ENCODE measurements at regions not wholly inside any gene's neighbourhood (a gene's known extent, or its start where the extent isn't known, plus 50 kb on each side); places are given as distances from the start of the nearest gene placed in this dataset.

DNA sequence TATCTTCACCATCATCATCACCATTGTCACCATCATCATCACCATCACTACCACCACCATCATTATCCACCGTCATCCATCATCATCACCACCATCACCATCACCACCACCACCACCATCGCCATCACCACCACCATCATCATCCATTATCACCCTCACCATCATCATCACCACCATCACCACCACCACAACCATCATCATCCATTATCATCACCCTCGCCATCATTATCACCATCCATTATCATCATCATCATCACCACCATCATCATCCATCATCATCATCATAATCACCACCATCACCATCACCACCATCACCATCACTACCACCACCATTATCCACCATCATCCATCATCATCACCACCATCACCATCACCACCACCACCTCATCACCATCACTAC, 95.6 kb downstream of the C16orf95 start:
- DNase-seq = no peak

DNA sequence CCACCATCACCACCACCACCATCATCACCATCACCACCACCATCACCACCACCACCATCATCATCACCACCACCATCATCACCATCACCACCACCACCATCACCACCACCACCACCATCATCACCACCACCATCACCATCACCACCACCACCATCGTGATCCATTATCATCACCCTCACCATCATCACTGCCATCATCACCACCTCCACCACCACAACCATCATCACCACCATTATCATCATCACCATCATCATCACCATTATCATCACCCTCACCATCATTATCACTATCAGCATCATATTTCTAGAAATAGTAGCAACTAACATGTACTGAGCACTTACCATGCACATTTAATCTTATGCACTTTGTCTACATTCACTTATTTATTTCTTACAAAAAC, 94.9 kb downstream of the C16orf95 start:
- DNase-seq = no peak

DNA sequence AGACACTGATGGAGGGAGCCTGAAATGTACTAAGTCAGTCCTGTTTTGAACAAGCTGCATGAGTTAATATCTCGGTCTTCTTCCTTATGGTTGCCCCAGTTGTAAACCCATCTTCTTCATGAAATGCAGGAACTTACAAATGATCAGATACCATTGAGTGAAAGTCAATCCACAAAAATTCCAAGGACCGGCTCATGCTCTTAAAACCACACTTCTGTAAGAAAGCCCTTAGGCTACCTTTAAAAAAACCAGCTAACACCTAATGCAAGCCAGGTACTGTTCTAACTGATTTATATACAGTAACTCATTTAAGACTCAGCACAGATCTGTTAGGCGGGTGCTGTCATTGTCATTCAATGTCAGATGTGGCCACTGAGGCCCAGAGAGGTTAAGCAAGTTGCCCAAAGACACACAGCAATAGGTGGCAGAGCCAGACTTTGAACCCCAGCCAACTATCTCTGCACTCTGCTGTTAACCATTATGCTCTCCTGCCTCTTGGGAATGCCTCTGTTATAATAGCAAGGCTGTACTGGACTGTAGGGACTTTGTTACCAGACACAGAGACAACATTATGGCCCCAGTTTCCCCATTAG, 93.4 kb downstream of the C16orf95 start:
- no peak for DNase-seq

DNA sequence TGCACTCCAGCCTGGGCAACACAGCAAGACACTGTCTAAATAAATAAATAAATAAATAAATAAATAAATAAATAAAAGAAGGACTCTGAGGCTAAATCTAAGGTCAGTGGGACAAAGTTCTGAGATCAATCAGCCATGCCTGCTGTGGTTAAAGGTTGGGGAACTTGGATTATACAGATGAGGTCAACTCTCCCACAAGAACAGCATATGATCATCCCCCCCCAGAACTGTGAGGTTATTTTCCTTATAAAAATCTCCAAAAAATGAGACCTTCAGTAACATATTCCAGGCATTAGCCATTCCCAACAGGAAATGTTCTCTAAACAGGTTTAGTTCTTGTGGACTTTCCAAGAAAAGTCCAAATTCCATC, 90.3 kb downstream of the C16orf95 start:
- DNase-seq = no peak

DNA sequence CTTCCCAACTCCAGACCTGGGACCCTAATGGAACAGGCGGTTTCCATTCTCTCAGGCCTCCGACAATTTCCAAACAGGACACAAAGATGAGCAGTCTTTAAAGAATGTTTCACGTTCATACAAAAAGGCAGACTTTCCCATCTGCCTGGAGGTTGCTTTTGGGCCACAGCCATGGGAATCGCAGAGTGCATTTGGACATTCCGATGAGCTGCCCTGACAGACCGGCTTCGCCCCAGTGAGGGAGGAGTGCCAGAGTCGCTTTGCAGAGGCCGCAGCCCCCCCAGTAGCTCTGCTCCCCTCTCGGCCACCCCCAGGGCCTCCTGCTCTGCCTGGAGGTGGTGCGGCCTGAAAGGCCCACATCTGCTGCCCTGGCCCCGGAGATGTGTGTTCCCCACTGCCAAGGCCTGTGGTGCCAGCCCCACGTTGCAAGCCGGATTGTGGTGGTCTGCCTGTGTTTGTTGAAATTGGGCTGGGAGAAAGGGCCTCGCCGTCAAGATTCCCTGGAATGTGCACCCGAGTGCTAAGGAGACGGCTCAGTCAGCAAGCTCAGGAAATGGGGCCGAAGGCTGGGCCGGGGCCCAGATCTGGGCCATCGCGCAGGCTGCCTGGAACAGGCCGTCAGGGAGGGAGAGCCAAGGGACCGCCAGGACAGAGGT, 89.8 kb downstream of the C16orf95 start:
- no peak for DNase-seq

DNA sequence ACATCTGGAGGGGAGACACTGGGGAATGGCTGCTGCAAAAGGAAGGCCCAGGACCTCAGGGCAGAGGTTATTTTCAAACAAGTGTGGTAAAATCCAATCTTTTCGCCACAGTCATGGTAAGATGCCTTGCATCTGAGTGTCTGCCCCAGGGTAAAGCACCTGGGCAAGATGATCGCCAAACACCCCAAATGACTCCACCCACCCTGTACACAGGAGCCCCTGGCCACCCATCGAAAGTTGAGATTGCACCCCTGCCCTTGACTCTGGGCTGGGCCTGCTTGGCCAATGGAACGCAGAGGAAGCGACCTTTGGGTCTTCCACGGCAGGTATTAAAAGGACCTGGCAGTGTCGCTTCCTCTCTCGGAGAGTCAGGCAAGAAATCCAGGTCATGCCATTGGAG, 88.8 kb downstream of the C16orf95 start:
- no peak for DNase-seq

DNA sequence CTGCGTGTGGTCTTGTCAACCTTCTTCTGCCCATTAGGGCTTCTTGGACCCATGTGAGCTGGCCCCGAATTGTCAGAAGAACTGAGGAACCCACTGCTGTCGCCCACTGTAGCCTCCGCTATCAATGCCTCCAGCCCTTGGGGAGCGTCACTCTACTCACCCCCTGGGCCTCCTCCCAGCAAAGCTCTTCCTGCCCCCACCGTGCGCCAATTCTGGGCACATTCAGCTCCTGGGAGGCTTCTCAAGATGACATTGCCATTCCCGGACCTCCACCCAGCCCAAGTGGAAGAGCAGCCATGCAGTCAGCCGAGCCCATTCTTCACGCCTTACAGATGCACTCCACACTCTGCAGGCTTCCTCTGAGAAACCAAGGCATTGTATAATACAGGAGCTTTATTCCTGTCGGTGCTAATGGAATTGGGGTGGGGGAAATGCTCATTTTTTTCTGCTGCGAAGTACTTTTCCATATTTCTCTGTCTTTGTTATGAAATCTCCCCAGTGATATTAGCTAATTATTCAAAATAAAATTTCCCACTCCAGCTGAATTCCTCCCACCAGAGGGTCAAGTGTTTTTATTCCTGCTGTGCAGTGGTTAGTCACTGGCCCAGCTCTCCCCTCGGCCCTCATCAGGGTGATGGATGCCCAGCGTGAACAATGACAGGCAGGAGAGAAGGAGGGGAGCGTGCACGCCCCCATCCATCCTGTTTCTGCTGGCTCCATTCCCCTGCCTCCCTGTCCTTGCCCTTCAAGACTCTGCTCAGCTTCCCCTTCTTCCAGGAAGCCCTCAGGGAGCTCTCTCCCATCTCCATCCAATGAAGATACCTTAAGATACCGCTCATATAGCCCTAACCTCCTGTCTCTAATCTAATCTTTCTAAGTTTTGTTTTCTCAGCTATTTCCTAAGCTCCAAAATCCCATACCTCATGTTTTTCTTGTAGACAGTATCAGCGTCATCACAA, 87.7 kb downstream of the C16orf95 start:
- no peak for DNase-seq

DNA sequence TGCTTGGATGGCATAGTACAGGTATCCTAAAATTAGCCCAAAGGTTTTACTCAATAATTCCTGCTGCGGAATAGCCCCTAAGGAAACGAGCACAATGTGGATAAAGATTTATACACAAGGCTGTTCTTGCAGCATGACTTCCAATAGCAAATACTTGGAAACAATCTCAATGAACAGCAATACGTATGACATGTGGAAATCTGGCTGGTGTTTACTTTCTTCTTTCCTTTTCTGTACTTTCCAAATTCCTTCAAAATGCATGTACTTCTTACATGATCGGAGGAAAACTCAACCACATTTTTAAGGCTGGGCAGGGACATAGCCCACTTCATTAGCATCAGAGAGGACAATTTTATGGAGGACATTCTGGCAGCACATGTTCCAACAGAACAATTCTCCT, 86.6 kb downstream of the C16orf95 start:
- no peak for DNase-seq

DNA sequence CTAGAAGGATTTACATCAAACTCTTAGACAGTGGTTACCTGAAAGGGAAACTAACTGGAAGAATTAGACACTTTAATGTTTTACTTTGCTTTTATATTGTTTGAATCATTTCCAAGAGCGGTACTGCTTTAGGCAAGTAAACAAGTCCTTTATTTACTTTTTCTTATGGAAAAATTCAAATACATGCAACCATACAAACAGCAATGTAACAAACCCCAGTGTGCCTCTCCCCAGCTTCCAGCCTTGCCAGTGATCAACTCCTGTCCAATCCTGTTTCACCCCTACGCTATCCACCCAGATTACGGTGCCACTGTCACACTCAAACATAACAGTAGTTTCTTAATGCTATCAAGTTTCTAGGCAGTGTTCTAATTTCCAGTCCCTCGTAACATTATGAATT, 85.9 kb downstream of the C16orf95 start:
- no peak for DNase-seq

DNA sequence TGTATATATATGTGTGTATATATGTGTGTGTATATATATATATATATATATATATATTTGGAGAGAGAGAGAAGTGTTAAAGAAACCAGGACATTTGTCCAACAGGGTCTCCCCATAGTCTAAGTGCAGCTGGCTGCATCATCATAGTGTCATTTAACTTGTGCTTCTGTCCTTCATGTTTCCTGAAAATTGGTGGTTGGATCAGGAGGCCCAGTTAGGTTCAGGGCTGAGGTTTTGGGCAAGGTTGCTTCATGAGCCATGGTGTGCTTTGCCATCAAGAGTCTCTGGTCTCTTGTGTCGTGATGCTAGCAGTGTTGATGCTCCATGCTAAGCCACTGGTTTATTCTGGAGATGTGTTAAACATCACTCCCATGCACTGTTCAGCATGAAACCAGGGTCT, 85.3 kb downstream of the C16orf95 start:
- no peak for DNase-seq

DNA sequence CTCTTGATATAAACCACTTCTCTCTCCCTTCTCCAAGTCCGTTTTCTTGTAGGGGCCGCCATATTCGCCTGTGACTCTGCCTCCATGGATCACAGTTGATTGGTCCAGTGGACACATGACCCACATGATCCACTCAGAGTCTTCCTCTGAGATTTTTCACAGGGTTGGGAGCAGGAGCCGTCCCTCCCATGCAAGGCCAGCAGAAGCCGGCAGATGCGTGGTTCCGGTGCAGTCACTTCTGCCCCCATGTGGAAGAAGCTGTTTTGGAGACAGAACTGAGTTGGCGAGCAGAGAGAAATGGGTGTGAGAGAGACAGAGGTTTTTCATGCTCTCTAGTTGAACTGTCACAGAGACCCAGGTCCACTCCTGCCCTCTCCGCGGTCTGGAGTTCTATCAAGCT, 83.3 kb downstream of the C16orf95 start:
- no peak for DNase-seq

DNA sequence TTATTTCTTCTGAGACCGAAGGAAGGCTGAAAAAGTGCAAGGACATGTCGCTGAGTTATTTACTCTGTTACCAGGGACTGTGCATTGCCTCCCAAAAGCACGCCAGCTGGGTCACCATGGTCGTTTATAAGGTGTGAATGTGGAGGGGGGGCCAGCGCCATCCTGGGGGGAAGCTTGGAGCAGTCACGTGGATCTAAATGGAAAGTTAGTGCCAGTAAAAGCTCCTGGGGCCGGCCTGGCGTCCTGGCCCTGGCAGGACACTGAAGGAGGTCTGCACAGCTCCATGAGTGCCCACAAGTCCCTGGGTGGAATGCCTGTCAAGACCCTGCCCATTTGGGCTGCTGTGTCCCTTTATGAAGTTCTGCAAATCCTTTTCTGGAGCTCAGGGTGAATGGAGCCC, 82.6 kb downstream of the C16orf95 start:
- DNase-seq = no peak

DNA sequence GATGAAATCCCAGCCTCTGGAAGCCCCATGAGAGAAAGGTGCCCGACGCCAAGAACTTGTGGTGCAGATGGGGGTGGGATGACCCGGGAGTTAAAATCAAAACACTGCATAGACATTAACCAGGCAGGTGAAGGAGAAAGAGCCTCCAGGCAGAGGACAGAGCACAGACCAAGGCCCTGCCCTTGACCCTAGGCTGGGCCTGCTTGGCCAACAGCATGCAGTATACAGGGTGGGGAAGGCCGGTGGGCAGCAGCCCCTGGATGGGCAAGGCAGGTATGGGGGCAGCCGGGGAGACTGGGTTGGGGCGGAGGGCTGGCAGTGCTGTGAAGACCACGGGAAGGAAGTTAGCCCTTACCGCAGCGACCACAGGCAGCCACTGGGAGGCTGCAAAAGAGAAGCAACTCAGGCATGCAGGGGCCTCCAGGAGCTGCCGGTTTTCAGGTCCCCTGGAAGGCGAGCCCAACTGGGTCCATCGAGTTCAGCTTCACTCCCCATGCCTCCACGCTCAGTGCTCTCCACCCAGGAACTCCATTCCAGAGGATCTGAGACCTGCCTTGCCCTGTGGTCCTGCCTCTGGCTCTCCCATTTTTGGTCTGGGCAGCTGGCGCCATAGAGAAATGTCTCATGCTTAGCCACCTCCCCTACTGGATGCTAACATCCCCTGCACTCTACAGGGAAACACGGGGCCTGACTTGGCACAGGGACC, 81.2 kb downstream of the C16orf95 start:
- DNase-seq = no peak

DNA sequence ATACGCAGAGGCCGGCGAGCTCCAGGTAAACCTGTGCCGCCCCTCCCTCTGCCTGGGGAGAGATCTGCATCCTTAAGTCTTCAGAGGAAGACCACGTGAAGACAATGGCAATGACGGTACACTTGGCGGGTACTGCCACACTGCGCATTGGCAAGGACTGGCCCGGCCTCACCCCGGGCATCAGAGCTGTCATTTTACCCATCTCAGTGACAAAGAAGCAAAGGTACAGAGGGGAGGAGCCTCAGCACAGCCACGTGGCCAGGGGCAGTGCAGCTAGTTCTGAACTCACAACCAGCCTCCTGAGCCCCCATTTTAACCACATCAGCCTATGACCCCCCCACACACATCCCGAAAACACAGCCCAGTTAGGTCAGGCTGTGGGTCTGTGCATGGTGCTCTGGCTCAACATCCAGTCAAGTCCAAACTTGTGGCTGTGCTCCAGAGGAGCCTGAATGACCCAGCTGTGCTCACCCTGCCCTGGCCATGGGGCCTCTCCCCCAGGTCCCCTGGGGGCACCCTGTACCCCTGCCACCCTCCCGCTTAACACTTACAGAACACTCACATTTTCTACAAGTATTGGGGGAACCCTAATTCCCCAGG, 80.6 kb downstream of the C16orf95 start:
- DNase-seq = no peak

DNA sequence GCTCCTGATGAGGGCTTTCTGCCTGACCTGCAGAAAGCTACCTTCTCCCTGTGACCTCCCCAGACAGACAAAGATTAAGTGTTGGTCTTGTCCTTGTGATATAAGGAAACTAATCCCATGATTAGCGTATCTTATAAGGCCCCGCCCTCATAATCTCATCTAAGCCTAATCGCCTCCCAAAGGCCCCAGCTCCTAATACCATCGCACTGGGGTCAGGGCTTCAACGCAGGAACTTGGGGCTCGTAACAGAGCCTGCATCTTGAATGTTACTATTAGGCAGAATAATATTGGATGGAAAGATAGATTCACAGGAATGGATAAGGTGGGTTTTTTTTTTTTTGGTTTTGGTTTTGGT, 78.9 kb downstream of the C16orf95 start:
- no peak for DNase-seq

DNA sequence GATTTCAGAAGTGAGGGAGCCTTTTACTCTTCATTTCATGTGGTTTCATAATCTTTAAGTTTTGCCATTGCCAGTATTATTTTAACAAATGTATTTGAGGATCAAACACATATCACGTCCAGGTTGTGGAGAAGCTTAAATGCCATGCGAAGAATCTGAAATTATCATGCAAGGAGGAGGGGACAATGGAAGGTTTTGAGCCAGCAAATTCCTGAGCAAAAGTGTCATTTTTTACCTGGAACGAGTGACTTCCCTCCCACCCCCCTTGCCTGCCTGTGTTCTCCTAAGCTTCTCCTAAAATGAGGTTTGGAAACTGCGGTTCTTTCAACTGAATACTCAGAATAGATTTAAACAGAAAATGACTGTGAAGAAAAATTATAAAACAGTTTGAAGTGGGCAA, 77.6 kb downstream of the C16orf95 start:
- no peak for DNase-seq

DNA sequence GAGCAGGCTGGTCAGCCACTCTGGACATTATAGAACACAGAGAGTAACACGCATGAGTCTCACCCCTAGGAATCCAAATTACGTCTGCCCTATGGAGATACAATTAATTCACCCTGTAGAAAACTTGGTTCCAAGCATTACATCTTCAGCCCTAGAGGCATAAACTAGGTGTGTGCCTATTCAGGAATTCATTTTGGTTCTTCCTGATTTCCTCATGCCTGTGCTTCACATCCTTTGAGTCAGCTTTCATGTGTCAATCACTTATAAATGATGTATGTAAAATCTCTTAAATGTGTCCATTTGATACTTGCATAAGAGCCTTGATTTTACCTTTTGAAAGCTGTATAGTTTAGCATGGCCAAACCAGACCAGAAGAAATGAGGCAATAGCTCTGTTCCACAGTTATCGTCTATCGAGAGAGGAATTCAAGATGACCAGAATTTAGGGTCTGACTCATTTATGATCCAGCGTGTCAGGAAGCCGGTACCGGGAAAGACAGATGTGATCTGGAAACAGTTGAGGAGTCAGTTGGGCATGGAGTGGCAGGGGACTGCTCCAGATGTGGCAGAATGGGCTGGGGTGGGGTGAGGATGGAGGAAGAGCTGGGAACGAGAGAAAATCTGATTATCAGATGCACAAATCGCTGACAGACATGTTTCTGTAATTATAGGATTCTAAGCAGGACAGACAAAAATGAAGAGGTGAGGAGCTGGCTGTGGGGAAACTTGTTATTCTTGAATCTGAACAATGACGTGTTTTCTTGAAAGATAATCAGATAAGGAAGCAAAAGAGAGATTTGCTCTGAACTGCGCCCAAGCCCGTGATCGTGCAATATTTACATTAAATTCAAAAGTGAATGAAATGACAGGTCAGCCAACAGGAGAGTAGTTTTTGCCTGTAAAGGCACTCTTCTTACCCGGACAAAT, 76.7 kb downstream of the C16orf95 start:
- DNase-seq = no peak

DNA sequence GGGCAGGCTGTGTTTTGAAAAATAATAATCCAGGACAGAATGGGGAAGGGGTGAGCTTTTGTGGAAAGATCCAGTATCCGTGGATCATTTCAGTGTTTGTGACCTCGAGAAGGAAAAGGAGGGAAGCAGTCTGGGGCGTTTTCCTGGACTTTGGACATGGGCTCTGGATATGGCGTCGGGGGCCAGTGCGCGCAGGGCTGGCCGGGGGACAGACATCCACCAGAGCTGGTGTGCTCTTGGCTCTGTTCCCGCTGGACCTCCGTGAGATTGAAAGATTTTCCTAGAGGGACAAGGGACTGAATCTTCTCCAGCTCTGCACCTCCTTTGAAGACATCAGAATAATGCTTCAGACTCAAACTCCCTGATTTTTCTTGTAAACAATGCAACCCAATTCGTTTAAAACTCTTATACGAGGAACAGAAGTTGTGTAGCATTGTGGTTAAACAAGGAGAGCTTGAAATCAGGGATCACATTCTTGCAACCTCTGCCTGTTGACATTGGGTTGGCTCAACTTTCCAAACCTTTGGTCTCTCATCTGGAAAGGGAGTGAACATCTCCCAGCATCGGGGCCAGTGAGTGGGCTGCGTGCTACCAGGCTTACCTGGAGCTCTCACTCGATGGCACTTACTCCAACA, 75.9 kb downstream of the C16orf95 start:
- DNase-seq = no peak

DNA sequence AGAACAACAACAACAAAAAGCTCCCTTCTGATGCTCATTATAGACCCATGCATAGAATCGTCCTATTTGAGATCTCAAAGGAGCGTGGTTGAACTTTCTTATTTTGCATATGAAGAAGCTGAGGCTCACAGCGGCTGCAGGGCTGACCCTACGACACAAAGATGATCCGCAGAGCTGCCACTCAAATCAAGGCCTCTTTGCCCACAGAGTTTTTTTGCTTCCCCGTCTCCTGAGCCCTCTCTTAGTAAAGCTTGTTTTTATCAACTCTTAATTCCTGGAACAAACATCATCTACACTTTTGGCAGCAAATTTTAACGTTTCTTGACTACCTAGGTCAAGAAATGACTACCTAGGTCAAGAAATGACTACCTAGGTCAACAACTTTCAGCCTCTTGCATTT, 73.7 kb downstream of the C16orf95 start:
- no peak for DNase-seq

DNA sequence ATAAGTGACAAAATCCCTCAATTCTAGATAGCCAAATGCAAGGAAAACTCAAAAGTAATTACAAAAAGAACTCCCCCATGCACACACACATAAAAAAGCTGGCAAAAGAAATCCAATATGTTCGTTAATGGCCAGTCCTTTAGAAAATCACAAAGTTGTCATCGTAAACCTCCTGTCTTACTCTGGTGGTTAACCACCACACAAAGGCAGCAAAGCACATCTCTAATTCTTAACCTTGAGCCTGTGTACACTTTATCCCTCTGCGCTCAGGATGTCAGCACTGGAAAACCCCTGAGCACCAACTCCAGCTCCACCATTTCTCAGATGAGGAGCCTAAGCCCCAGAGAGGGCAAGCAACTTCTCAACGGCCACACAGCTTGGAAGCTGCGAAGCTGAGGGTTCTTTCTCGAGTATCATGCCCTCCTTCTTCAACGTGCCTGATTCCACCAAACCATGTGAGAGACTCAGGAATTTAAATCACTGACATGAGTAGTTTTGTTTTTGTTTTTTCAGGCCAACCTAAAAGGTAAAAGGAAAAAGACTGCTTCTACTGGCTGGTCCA, 72.5 kb downstream of the C16orf95 start:
- DNase-seq = no peak

DNA sequence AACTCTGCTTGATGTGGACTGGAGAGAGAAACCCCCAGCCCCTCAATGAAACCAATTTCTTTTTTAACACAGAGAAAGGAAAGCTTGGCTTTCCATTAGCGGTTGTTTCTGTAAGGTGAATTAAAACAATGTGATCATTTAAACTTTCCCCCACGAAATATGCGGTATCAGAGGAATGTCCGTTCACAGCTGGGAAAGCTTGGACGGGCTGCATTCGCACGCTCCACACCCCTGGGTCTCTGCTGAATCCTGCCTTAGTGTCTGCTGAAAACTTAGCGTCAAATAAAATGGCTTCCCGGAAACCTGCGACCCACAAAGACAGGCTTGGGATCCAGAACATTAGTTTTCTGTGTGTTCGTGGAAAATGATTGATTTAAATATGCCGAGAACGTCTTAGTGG, 71.7 kb downstream of the C16orf95 start:
- DNase-seq = no peak
